Upper lobe of left lung (tissue), 6 donors: ENCODE measurements at regions not wholly inside any gene's neighbourhood (a gene's known extent, or its start where the extent isn't known, plus 50 kb on each side); places are given as distances from the start of the nearest gene placed in this dataset.

Source experiments
- ATAC-seq, 2 donors: fragments of 200-7000 bp; cut with Tn5 transposase; one replicate each; pipeline ENCODE4 v1.9.1; 2022; ENCODE audit warnings: mild to moderate bottlenecking in 2 of 2, moderate library complexity in 2 of 2; ENCODE audit not compliant: low FRiP score in 2 of 2
- DNase-seq, 2 donors: peaks; one replicate each; pipeline ENCODE4 v3.0.0-alpha.2; 2019 to 2020
- H3K27ac ChIP-seq, 4 donors: fragments of 200-600 bp; sonication (generic); one replicate each; pipeline ENCODE4 v1.5.1; 2016 to 2019
- H3K27me3 ChIP-seq, 4 donors: fragments of 200-600 bp; sonication (generic); one replicate each; pipeline ENCODE4 v1.5.1; 2017 to 2019
- H3K36me3 ChIP-seq, 4 donors: fragments of 200-600 bp; sonication (generic); one replicate each; pipeline ENCODE4 v1.5.1; 2016 to 2019
- H3K4me1 ChIP-seq, 4 donors: fragments of 200-600 bp; sonication (generic); one replicate each; pipeline ENCODE4 v1.5.1; 2018 to 2019
- H3K4me3 ChIP-seq, 4 donors: fragments of 200-600 bp; sonication (generic); one replicate each; pipeline ENCODE4 v1.5.1; 2017 to 2019; ENCODE audit warnings: mild to moderate bottlenecking in 2 of 4, moderate library complexity in 1 of 4
- H3K9me3 ChIP-seq, 4 donors: fragments of 200-600 bp; sonication (generic); one replicate each; pipeline ENCODE4 v1.5.1; 2018 to 2019
- CTCF ChIP-seq, 6 experiments: fragments of 450-650 bp in 4 of 6; fragments of 200-600 bp in 2 of 6; sonication (generic) in 2 of 6; IDR thresholded peaks; one replicate each; pipeline ENCODE4 v1.5.1; 2016 to 2019; ENCODE audit warnings: antibody characterized with exemption in 6 of 6
- EP300 ChIP-seq, 4 donors: sonication (generic); formaldehyde crosslinking; IDR thresholded peaks; one replicate each; pipeline ENCODE4 v1.5.1; 2017; ENCODE audit warnings: antibody characterized with exemption in 4 of 4, control low read depth in 2 of 4
- POLR2A ChIP-seq, 4 donors: fragments of 450-650 bp; IDR thresholded peaks; one replicate each; pipeline ENCODE4 v1.5.1; 2016 to 2017; ENCODE audit warnings: antibody characterized with exemption in 4 of 4, mild to moderate bottlenecking in 2 of 4
- POLR2AphosphoS5 ChIP-seq, 2 donors: sonication (generic); formaldehyde crosslinking; IDR thresholded peaks; one replicate each; pipeline ENCODE4 v1.5.1; 2017; ENCODE audit warnings: antibody characterized with exemption in 2 of 2
- WGBS, 2 donors: methylation state at CpG; one replicate each; pipeline ENCODE4 v1.1.5; 2017 to 2018; 5-methylcytosine and 5-hydroxymethylcytosine counted together
- donor health status: DM: no; HTN: no; CAD: no; lungs with moderate emphysema.
- donor health status: DM: no; HTN: yes; CAD: no; lungs with severe emphysema.

- TF ChIP-seq CTCF (IDR thresholded peaks at IDR 0.05) (no peak), POLR2AphosphoS5 (IDR thresholded peaks at IDR 0.05) (no peak), POLR2A (IDR thresholded peaks at IDR 0.05) (no peak), EP300 (IDR thresholded peaks at IDR 0.05) (no peak)
- WGBS, 2 donors: 74 to 82% methylated on average over 1 of the region's 1 CpG
- DNase-seq: no peak
- no peak overlapping the region for H3K4me3 ChIP-seq
- no peak for ATAC-seq
- no peak overlapping the region for H3K27ac ChIP-seq
- H3K9me3 ChIP-seq: no peaks in the 10 kb centered on the region
- no peaks in the 10 kb centered on the region for H3K4me1 ChIP-seq
- no peaks in the 10 kb centered on the region for H3K27me3 ChIP-seq
- no peaks in the 10 kb centered on the region for H3K36me3 ChIP-seq
Observed at GRCh38 chr1:232244426-232244825, 385.5 kb downstream of the SIPA1L2 start.

GRCh38 chr1:232239998-232240397 lies 389.9 kb downstream of the SIPA1L2 start:
- Histone ChIP-seq H3K36me3 (no peaks in the 10 kb centered on the region), H3K27me3 (no peaks in the 10 kb centered on the region), H3K27ac (no peak overlapping the region), H3K4me3 (no peak overlapping the region), H3K4me1 (no peaks in the 10 kb centered on the region), H3K9me3 (no peaks in the 10 kb centered on the region)
- ATAC-seq: no peak
- WGBS, 2 donors: 59 to 60% methylated on average over 6 of the region's 6 CpGs
- no peak for DNase-seq
- TF ChIP-seq POLR2A (IDR thresholded peaks at IDR 0.05) (no peak), EP300 (IDR thresholded peaks at IDR 0.05) (no peak), POLR2AphosphoS5 (IDR thresholded peaks at IDR 0.05) (no peak), CTCF (IDR thresholded peaks at IDR 0.05) (no peak)

GRCh38 chr1:232239522-232239921 lies 390.4 kb downstream of the SIPA1L2 start:
- TF ChIP-seq POLR2AphosphoS5 (IDR thresholded peaks at IDR 0.05): no peak
- TF ChIP-seq CTCF (IDR thresholded peaks at IDR 0.05): no peak
- no peak for DNase-seq
- 74 to 84% methylated on average over 3 of the region's 3 CpGs for WGBS, 2 donors
- Histone ChIP-seq H3K4me3 (no peak overlapping the region), H3K27me3 (no peaks in the 10 kb centered on the region), H3K9me3 (no peaks in the 10 kb centered on the region), H3K4me1 (no peaks in the 10 kb centered on the region), H3K36me3 (no peaks in the 10 kb centered on the region), H3K27ac (no peak overlapping the region)
- no peak for ATAC-seq

GRCh38 chr1:232238009-232238408 lies 391.9 kb downstream of the SIPA1L2 start:
- TF ChIP-seq EP300 (IDR thresholded peaks at IDR 0.05) (no peak), POLR2AphosphoS5 (IDR thresholded peaks at IDR 0.05) (no peak), CTCF (IDR thresholded peaks at IDR 0.05) (no peak), POLR2A (IDR thresholded peaks at IDR 0.05) (no peak)
- Histone ChIP-seq H3K36me3 (no peaks in the 10 kb centered on the region), H3K4me1 (no peaks in the 10 kb centered on the region), H3K27ac (no peak overlapping the region), H3K27me3 (no peaks in the 10 kb centered on the region), H3K9me3 (no peaks in the 10 kb centered on the region), H3K4me3 (no peak overlapping the region)
- WGBS, 2 donors: 83 to 84% methylated on average over 4 of the region's 4 CpGs
- DNase-seq (peak in 1 of 2 donors; percentile 30), ATAC-seq (no peak)

GRCh38 chr1:232227306-232227705 lies 402.6 kb downstream of the SIPA1L2 start:
- no peak for DNase-seq

More at GRCh38 chr1:232227306-232227705, 402.6 kb downstream of the SIPA1L2 start:
- no peaks in the 10 kb centered on the region for H3K27me3 ChIP-seq
- 31 to 44% methylated on average over 3 of the region's 3 CpGs for WGBS, 2 donors
- H3K36me3 ChIP-seq: no peaks in the 10 kb centered on the region
- TF ChIP-seq CTCF (IDR thresholded peaks at IDR 0.05) (no peak), POLR2A (IDR thresholded peaks at IDR 0.05) (no peak), POLR2AphosphoS5 (IDR thresholded peaks at IDR 0.05) (no peak), EP300 (IDR thresholded peaks at IDR 0.05) (no peak)
- no peak overlapping the region for H3K27ac ChIP-seq
- ATAC-seq: no peak
- no peak overlapping the region for H3K4me3 ChIP-seq
- H3K4me1 ChIP-seq: no peaks in the 10 kb centered on the region
- H3K9me3 ChIP-seq: no peaks in the 10 kb centered on the region
